Activated CD8-positive, alpha-beta T cell treated with anti-CD3 and anti-CD28 coated beads for 36 hours (primary cell): ENCODE measurements at regions not wholly inside any gene's neighbourhood (a gene's known extent, or its start where the extent isn't known, plus 50 kb on each side); places are given as distances from the start of the nearest gene placed in this dataset.

Experiments
- ATAC-seq: fragments of 200-7000 bp; cut with Tn5 transposase; one replicate; pipeline ENCODE4 v1.10.0; 2021; ENCODE audit warnings: mild to moderate bottlenecking, moderate library complexity
- CTCF ChIA-PET: fragments of 350-600 bp; sonication (Branson Sonifier 250); formaldehyde crosslinking; loops from one replicate; lab custom pipeline; 2021; ENCODE audit warnings: antibody characterized with exemption; lab: Charles Lee
- POLR2A ChIA-PET: fragments of 350-600 bp; sonication (Branson Sonifier 250); formaldehyde crosslinking; loops from one replicate; lab custom pipeline; 2021; ENCODE audit warnings: antibody characterized with exemption; lab: Charles Lee
- DNase-seq: peaks from one replicate; pipeline ENCODE4 v3.0.0-alpha.2; 2020
- H3K27ac Mint-ChIP-seq: one replicate; pipeline ENCODE4 v1.8.0; 2021; ENCODE audit warnings: mild to moderate bottlenecking, mixed read lengths
- H3K27me3 Mint-ChIP-seq: one replicate; pipeline ENCODE4 v1.8.0; 2021; ENCODE audit warnings: mixed read lengths
- H3K36me3 Mint-ChIP-seq: one replicate; pipeline ENCODE4 v1.8.0; 2021; ENCODE audit warnings: low read depth, mixed read lengths
- H3K4me1 Mint-ChIP-seq: one replicate; pipeline ENCODE4 v1.8.0; 2021; ENCODE audit warnings: low read depth, mixed read lengths
- H3K4me3 Mint-ChIP-seq: one replicate; pipeline ENCODE4 v1.8.0; 2021; ENCODE audit warnings: mild to moderate bottlenecking, moderate library complexity, mixed read lengths
- H3K9me3 Mint-ChIP-seq: one replicate; pipeline ENCODE4 v1.8.0; 2021; ENCODE audit warnings: mixed read lengths
- CTCF ChIP-seq: fragments of 200-600 bp; IDR thresholded peaks from one replicate; pipeline ENCODE4 v1.8.0; 2022; ENCODE audit warnings: antibody characterized with exemption, mild to moderate bottlenecking
- intact Hi-C: fragments of 100-400 bp; cut with micrococcal nuclease; formaldehyde crosslinking; loops from one replicate; pipeline ENCODE4 v1.10.0; 2022

- Mint-ChIP-seq H3K4me1 (no peaks in the 10 kb centered on the region), H3K4me3 (no peak overlapping the region), H3K36me3 (no peaks in the 10 kb centered on the region), H3K27me3 (no peaks in the 10 kb centered on the region), H3K9me3 (no peaks in the 10 kb centered on the region), H3K27ac (no peak overlapping the region)
- intact Hi-C loops = no loop called here
- no peak for TF ChIP-seq CTCF
- DNase-seq = no peak
- ATAC-seq = no peak
- POLR2A ChIA-PET = no interaction called here
- CTCF ChIA-PET = no interaction called here
Measured at GRCh38 chr18:60277855-60278480, 94.6 kb downstream of the MC4R start.

DNA sequence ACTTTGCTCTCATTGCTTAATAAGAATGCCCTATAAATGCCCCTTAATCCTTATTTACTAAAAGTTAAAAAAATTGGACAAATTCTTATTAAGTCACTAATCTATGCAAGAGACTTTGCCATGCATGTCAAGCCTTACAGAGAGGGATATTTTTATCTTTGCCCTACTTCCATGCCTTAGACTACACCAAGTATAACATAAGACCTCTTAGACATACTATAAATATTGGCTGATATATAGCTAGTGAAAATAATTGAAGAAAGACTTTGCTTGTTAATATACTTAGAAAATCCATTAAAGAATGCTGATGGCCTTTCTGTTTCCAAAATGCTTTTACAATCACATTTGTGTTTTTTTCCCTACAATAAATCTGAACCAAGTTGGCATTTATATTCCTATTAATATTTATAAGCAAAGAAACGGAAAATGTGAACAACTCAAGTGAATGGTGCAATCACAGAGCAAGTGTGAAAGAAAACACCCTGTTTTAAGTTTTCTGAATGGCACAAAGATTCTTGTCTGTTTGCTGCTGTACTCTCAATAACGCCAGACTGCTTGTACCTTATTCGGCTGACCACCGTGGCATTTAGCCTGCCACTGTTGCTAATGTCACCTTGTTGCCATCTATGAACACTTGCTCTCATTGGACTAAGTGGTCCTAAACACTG is 105.0 kb downstream of the MC4R start:
- POLR2A ChIA-PET = no interaction called here
- no peak overlapping the region for H3K27ac Mint-ChIP-seq
- intact Hi-C loops = no loop called here
- ATAC-seq (no peak), DNase-seq (no peak)
- TF ChIP-seq CTCF = no peak
- H3K36me3 Mint-ChIP-seq = no peaks in the 10 kb centered on the region
- CTCF ChIA-PET = no interaction called here
- no peaks in the 10 kb centered on the region for H3K27me3 Mint-ChIP-seq
- peaks cover 3% of the 10 kb centered on the region for H3K9me3 Mint-ChIP-seq
- H3K4me3 Mint-ChIP-seq = no peak overlapping the region
- no peaks in the 10 kb centered on the region for H3K4me1 Mint-ChIP-seq

- no peak for TF ChIP-seq CTCF
- ChIA-PET POLR2A (no interaction called here), CTCF (no interaction called here)
- H3K27ac Mint-ChIP-seq = no peak overlapping the region
- H3K4me3 Mint-ChIP-seq = no peak overlapping the region
- ATAC-seq (no peak), DNase-seq (no peak)
- no peaks in the 10 kb centered on the region for H3K27me3 Mint-ChIP-seq
- H3K36me3 Mint-ChIP-seq = no peaks in the 10 kb centered on the region
- peaks cover 3% of the 10 kb centered on the region for H3K9me3 Mint-ChIP-seq
- no peaks in the 10 kb centered on the region for H3K4me1 Mint-ChIP-seq
- intact Hi-C loops = no loop called here
Measured at GRCh38 chr18:60266558-60266957, 106.0 kb downstream of the MC4R start.

GRCh38 chr18:60259052-60259681 is 113.4 kb downstream of the MC4R start:
- DNase-seq (no peak), ATAC-seq (no peak)
- ChIA-PET CTCF (interaction anchor here (0.6 kb wide), 1 partner anchor 190 kb away, joined by 3 read pairs; no protein-coding TSS in a partner anchor), POLR2A (no interaction called here)
- no peak for TF ChIP-seq CTCF
- no peak overlapping the region for H3K27ac Mint-ChIP-seq
- peaks cover 2% of the 10 kb centered on the region for H3K27me3 Mint-ChIP-seq
- H3K9me3 Mint-ChIP-seq = no peaks in the 10 kb centered on the region
- H3K36me3 Mint-ChIP-seq = no peaks in the 10 kb centered on the region
- intact Hi-C loops = no loop called here
- no peak overlapping the region for H3K4me3 Mint-ChIP-seq
- peaks cover 4% of the 10 kb centered on the region for H3K4me1 Mint-ChIP-seq

DNA sequence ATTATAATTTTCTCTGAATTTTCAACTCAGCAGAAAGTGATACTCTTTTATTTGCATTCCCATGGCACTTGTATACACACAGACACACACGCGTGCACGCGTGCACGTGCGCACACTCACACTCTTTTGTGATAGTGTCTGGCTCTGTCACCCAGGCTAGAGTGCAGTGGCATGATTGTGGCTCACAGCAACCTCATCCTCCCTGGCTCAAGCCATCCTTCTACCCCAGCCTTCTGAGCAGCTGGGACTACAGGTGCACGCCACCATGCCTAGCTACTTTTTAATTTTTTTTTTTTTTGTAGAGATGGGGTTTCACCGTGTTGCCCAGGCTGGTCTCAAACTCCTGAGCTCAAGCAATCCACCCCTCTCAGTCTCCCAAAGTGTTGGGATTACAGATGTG is 123.2 kb downstream of the MC4R start:
- CTCF ChIA-PET = no interaction called here
- POLR2A ChIA-PET = no interaction called here
- ATAC-seq (no peak), DNase-seq (no peak)
- TF ChIP-seq CTCF = no peak
- H3K27ac Mint-ChIP-seq = no peak overlapping the region
- H3K4me3 Mint-ChIP-seq = no peak overlapping the region
- H3K4me1 Mint-ChIP-seq = no peaks in the 10 kb centered on the region
- no peaks in the 10 kb centered on the region for H3K9me3 Mint-ChIP-seq
- H3K36me3 Mint-ChIP-seq = no peaks in the 10 kb centered on the region
- intact Hi-C loops = no loop called here
- H3K27me3 Mint-ChIP-seq = no peaks in the 10 kb centered on the region
